ENCODE measurements at regions not wholly inside any gene's neighbourhood (a gene's known extent, or its start where the extent isn't known, plus 50 kb on each side); places are given as distances from the start of the nearest gene placed in this dataset.

DNA sequence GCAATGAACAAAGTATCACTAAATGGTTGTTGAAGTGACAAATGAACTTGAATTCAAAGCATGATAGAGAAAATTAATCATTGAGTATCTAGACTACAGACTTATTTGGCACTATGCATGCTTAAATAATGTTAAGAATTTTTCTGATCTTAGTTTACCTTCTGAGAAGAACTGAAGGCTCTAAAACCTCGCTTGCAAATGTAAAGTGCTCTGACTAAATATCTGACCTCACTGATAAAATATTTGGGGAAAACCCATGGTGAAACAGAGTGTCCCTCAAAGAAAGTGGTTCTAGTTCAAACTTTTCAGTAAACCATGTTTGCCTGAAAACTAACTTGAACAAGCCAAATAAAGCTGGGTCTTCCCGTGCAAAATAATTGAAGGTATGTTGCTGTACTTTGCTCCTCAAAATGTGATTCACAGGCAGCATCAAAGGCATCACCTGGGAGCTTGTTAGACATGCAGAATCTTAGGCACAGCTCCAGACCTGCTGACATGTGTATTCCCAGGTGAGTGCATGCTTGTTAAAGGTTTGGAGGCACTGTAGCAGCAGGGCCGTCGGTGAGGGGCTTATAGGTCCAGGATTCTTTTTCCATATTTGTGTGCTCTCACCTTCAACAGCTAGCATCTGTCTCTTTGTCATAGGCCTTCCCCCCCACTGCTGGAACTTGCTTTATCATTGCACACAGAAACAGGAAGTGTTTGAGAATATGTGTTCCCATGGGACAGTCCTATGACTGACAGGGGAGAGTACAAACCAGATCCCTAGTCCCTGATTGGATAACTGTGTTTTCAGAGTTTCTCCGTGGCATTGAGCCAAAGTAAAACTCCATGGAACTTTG, 524.2 kb upstream of the LMCD1 start:
- no peak overlapping the region for H3K4me3 ChIP-seq (ENCODE audit: low read depth, low read length)
- no peak for TF ChIP-seq CTCF (IDR thresholded peaks at IDR 0.05; ENCODE audit: low read depth, low read length)

- H3K4me3 ChIP-seq (ENCODE audit: low read depth, low read length) = no peak overlapping the region
- no peak for TF ChIP-seq CTCF (IDR thresholded peaks at IDR 0.05; ENCODE audit: low read depth, low read length)
These were observed 523.6 kb upstream of the LMCD1 start for GRCh38 chr3:7978087-7978422.

- TF ChIP-seq CTCF (IDR thresholded peaks at IDR 0.05; ENCODE audit: low read depth, low read length) = no peak
These were observed 519.5 kb upstream of the LMCD1 start for GRCh38 chr3:7982126-7982525.

DNA sequence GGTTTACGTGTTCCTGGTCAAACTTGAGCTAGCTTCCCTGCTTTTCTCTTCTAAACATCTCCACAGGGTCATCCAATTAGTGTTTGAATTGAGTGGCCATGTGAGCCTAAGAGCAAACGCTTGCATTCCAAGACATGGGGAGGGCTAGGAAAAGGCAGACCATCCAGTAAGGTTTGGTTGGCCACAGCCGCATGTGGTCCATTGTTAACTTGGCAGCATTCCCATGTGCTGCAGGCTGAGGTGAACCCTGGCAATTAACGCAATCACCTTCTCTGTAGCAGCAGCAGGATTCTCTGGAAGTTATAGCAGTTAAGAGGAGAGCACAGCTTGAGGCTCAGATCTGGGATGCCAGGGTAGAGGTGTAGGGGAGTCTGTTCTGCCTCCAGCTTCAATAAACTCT, 502.2 kb upstream of the LMCD1 start:
- no peak for TF ChIP-seq CTCF (IDR thresholded peaks at IDR 0.05; ENCODE audit: low read depth, low read length)
- H3K4me3 ChIP-seq (ENCODE audit: low read depth, low read length) = no peak overlapping the region

More at GRCh38 chr3:7982126-7982525, 519.5 kb upstream of the LMCD1 start:
- no peak overlapping the region for H3K4me3 ChIP-seq (ENCODE audit: low read depth, low read length)

DNA sequence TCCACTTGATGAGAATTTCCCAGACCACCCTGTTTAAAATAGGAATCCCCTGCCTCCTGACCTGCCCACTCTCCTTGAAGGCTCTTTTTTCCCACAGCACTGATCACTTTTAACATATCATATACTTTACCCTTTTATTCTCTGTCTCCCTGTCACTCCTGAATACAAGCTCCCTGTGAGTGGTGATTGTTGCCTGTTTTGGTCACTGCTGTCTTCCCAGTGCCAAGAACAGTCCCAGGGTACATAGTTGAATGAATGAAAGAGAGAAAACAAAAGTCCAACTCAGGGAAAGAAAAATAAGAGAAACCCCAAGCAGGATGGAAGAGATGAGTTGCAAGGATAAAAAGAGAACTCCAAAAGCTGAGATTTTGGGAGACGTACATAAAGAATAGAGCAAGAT, 500.3 kb upstream of the LMCD1 start:
- no peak for TF ChIP-seq CTCF (IDR thresholded peaks at IDR 0.05; ENCODE audit: low read depth, low read length)
- H3K4me3 ChIP-seq (ENCODE audit: low read depth, low read length) = no peak overlapping the region

DNA sequence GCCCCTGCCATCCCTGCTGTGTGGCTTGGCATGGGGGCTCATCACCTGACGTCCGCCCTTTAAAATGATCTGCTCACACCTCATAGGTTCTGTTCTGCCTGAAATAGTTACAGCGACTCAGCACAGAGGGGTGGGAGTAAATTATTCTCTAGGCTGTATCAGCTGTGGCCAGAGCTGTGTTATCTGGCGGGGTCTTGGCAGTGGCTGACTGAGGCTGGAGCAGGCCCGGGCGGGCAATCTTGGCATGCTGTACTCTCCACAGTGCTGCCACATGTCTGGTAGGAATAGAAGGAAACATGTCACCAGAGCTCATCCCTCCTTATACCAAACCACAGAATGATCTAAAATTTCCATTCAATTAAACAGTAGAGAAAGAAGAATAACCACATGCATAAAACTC, 499.9 kb upstream of the LMCD1 start:
- TF ChIP-seq CTCF (IDR thresholded peaks at IDR 0.05; ENCODE audit: low read depth, low read length) = no peak
- H3K4me3 ChIP-seq (ENCODE audit: low read depth, low read length) = no peak overlapping the region

DNA sequence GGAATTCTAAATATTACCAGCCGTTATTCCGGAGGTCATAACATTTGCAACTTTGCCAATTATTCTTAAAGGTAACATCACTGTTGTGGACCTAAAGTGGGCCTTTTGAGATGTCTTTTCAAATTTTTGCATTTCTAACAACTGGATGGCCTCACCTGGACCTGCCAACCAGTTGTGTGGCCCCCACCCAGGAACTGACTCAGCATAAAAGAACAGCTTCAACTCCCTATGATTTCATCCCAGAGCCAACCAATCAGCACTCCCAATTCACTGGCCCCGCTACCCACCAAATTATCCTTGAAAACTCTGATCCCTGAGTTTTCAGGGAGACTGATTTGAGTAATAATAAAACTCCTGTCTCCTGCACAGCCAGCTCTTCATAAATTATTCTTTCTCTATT, 489.7 kb upstream of the LMCD1 start:
- TF ChIP-seq CTCF (IDR thresholded peaks at IDR 0.05; ENCODE audit: low read depth, low read length) = no peak

More for the DNA sequence above, 489.7 kb upstream of the LMCD1 start:
- no peak overlapping the region for H3K4me3 ChIP-seq (ENCODE audit: low read depth, low read length)
